IMR-90 (cell line): ENCODE measurements at regions not wholly inside any gene's neighbourhood (a gene's known extent, or its start where the extent isn't known, plus 50 kb on each side); places are given as distances from the start of the nearest gene placed in this dataset.

Experiments used
- ATAC-seq: fragments of 200-7000 bp; cut with Tn5 transposase; 2 replicates; pipeline ENCODE4 v1.9.1; 2020; ENCODE audit warnings: low read depth, mild to moderate bottlenecking, moderate library complexity
- BruUV-seq: library from RNA; stranded (reverse); fragments of 400-500 nt; replicated peaks from 2 replicates; lab custom pipeline; 2021; lab: Mats Ljungman, UMichigan
- CTCF ChIA-PET: fragments of 300-600 bp; formaldehyde crosslinking; extraction: SDS; loops from one replicate; lab custom pipeline; 2021; ENCODE audit warnings: antibody characterized with exemption; lab: Yijun Ruan, JAX
- POLR2A ChIA-PET: fragments of 300-600 bp; sonication (Branson Sonifier 250); formaldehyde crosslinking; loops from one replicate; lab custom pipeline; 2022; ENCODE audit warnings: antibody characterized with exemption; ENCODE audit not compliant: unreplicated experiment; lab: Charles Lee
- DNase-seq: peaks from one replicate; pipeline ENCODE4 v3.0.0; 2013
- H2AFZ ChIP-seq: replicated peaks from 2 replicates; pipeline ENCODE3; 2013; ENCODE audit warnings: low read length, mild to moderate bottlenecking; ENCODE audit not compliant: poor library complexity
- H2AK5ac ChIP-seq: 2 replicates; pipeline ENCODE4 v1.6.1; 2013; ENCODE audit warnings: low read depth, low read length, inconsistent platforms
- H2AK9ac ChIP-seq: replicated peaks from 2 replicates; pipeline ENCODE3; 2013; ENCODE audit warnings: mild to moderate bottlenecking, low read depth, low read length, moderate library complexity; ENCODE audit not compliant: poor library complexity
- H2BK120ac ChIP-seq: 2 replicates; pipeline ENCODE4 v1.6.1; 2013; ENCODE audit warnings: low read depth, low read length, inconsistent platforms
- H2BK15ac ChIP-seq: 3 replicates; pipeline ENCODE4 v1.6.1; 2013; ENCODE audit warnings: low read depth, low read length, inconsistent platforms
- H2BK20ac ChIP-seq: 2 replicates; pipeline ENCODE4 v1.6.1; 2013; ENCODE audit warnings: low read depth, mild to moderate bottlenecking, inconsistent platforms, low read length, moderate library complexity
- H2BK5ac ChIP-seq: 2 replicates; pipeline ENCODE4 v1.6.1; 2013; ENCODE audit warnings: mild to moderate bottlenecking, low read depth, low read length, inconsistent platforms; ENCODE audit not compliant: poor library complexity, severe bottlenecking
- H3K14ac ChIP-seq: replicated peaks from 2 replicates; pipeline ENCODE4 v1.6.1; 2013; ENCODE audit warnings: low read depth, low read length, inconsistent platforms
- H3K18ac ChIP-seq: 2 replicates; pipeline ENCODE4 v1.6.1; 2013; ENCODE audit warnings: low read depth, low read length, control low read depth
- H3K23ac ChIP-seq: 2 replicates; pipeline ENCODE4 v1.6.1; 2013; ENCODE audit warnings: low read depth, low read length, inconsistent platforms
- H3K27ac ChIP-seq: 2 replicates; pipeline ENCODE4 v1.5.1; 2013; ENCODE audit warnings: mild to moderate bottlenecking, control low read depth, low read length; ENCODE audit not compliant: insufficient read depth
- H3K27me3 ChIP-seq: 2 replicates; pipeline ENCODE4 v1.6.1; 2013; ENCODE audit warnings: low read length; ENCODE audit not compliant: control insufficient read depth, insufficient read depth
- H3K36me3 ChIP-seq: 2 replicates; pipeline ENCODE4 v1.6.1; 2013; ENCODE audit warnings: low read length, mixed read lengths; ENCODE audit not compliant: control insufficient read depth, insufficient read depth
- H3K4ac ChIP-seq: 2 replicates; pipeline ENCODE4 v1.6.1; 2013; ENCODE audit warnings: low read depth, low read length, inconsistent platforms
- H3K4me1 ChIP-seq: 2 replicates; pipeline ENCODE4 v1.6.1; 2013; ENCODE audit warnings: low read length, mixed read lengths; ENCODE audit not compliant: control insufficient read depth, insufficient read depth
- H3K4me2 ChIP-seq: 2 replicates; pipeline ENCODE4 v1.6.1; 2013; ENCODE audit warnings: low read depth, mild to moderate bottlenecking, control low read depth, low read length, moderate library complexity
- H3K4me3 ChIP-seq: 2 replicates; pipeline ENCODE4 v1.5.1; 2013; ENCODE audit warnings: low read depth, mild to moderate bottlenecking, control low read depth, low read length, moderate library complexity; ENCODE audit not compliant: insufficient read depth
- H3K56ac ChIP-seq: 2 replicates; pipeline ENCODE4 v1.6.1; 2013; ENCODE audit warnings: low read length, inconsistent platforms; ENCODE audit not compliant: insufficient read depth; ENCODE audit errors: extremely low read depth
- H3K79me1 ChIP-seq, 2 experiments: 2 replicates each; pipeline ENCODE4 v1.6.1; 2013; ENCODE audit warnings: low read length in 2 of 2, inconsistent platforms in 1 of 2, low read depth in 1 of 2
- H3K9ac ChIP-seq: 2 replicates; pipeline ENCODE4 v1.6.1; 2013; ENCODE audit warnings: low read depth, low read length, control low read depth
- H3K9me1 ChIP-seq: 2 replicates; pipeline ENCODE4 v1.6.1; 2013; ENCODE audit warnings: low read length, inconsistent platforms; ENCODE audit not compliant: insufficient read depth
- H3K9me3 ChIP-seq: 2 replicates; pipeline ENCODE4 v1.6.1; 2013; ENCODE audit warnings: low read length; ENCODE audit not compliant: control insufficient read depth, insufficient read depth
- H4K20me1 ChIP-seq: 2 replicates; pipeline ENCODE4 v1.6.1; 2013; ENCODE audit warnings: low read length, inconsistent platforms; ENCODE audit not compliant: insufficient read depth
- H4K5ac ChIP-seq: 2 replicates; pipeline ENCODE4 v1.6.1; 2013; ENCODE audit warnings: mild to moderate bottlenecking, low read depth, low read length, control low read depth
- H4K8ac ChIP-seq, 2 experiments: 2 replicates each; pipeline ENCODE4 v1.6.1; 2013; ENCODE audit warnings: low read depth in 2 of 2, low read length in 2 of 2, control low read depth in 1 of 2, inconsistent platforms in 1 of 2
- H4K91ac ChIP-seq: 2 replicates; pipeline ENCODE4 v1.6.1; 2013; ENCODE audit warnings: low read depth, low read length, inconsistent platforms; ENCODE audit not compliant: insufficient read depth
- CHD1 ChIP-seq: IDR thresholded peaks from 2 replicates; pipeline ENCODE4 v1.6.1; 2012; ENCODE audit warnings: low read depth, low read length, improper control_type of control experiment
- CTCF ChIP-seq: conservative IDR thresholded peaks from 2 replicates; pipeline ENCODE4 v1.5.1; 2012; ENCODE audit warnings: mild to moderate bottlenecking, low read depth, low read length, improper control_type of control experiment
- MXI1 ChIP-seq: IDR thresholded peaks from 2 replicates; pipeline ENCODE4 v1.6.1; 2012; ENCODE audit warnings: low read depth, mild to moderate bottlenecking, low read length, moderate library complexity, borderline replicate concordance
- NFE2L2 ChIP-seq: fragments of 150-350 bp; IDR thresholded peaks from 2 replicates; pipeline ENCODE4 v1.6.1; 2016; ENCODE audit warnings: low read depth, mild to moderate bottlenecking, low read length
- RCOR1 ChIP-seq: IDR thresholded peaks from 2 replicates; pipeline ENCODE4 v1.6.1; 2012; ENCODE audit warnings: mild to moderate bottlenecking, low read length, improper control_type of control experiment; ENCODE audit not compliant: insufficient replicate concordance
- SMC3 ChIP-seq: fragments of 150-350 bp; IDR thresholded peaks from 2 replicates; pipeline ENCODE4 v1.6.1; 2016; ENCODE audit warnings: low read depth, mild to moderate bottlenecking, antibody characterized with exemption, low read length, moderate library complexity
- WGBS, 2 experiments: methylation state at CpG; one replicate each; pipeline versions ENCODE4 v1.1.5 to v1.1.7; 2013; ENCODE audit warnings: missing lambda C conversion rate in 2 of 2; ENCODE audit not compliant: insufficient read length in 1 of 2; ENCODE audit errors: extremely low coverage in 2 of 2; 5-methylcytosine and 5-hydroxymethylcytosine counted together
- dilution Hi-C: fragments of 300-500 bp; cut with HindIII; formaldehyde crosslinking; loops from one replicate; pipeline ENCODE4 v1.14.3; 2018; ENCODE audit warnings: low sequenced_read_pairs; ENCODE audit not compliant: unreplicated experiment
- in situ Hi-C: fragments of 300-500 bp; cut with MboI; formaldehyde crosslinking; loops from 3 replicates; pipeline ENCODE4 v1.14.3; 2019; ENCODE audit warnings: low sequenced_read_pairs, inconsistent platforms, mixed read lengths
- intact Hi-C: fragments of 100-400 bp; cut with micrococcal nuclease; formaldehyde crosslinking; loops from 2 replicates; pipeline ENCODE4 v1.10.0; 2022

- Histone ChIP-seq H2AFZ (peak overlapping the region; percentile 57), H2BK5ac (no peak overlapping the region), H3K56ac (no peak overlapping the region), H3K4me2 (no peak overlapping the region; the same call in 1 of the 2 replicates), H4K20me1 (no peaks in the 10 kb centered on the region), H4K91ac (peak overlapping the region; percentile 21; the same call in 1 of the 2 replicates), H3K9me1 (peaks cover 10% of the 10 kb centered on the region), H3K79me1 (no peaks in the 10 kb centered on the region), H2BK20ac (peak overlapping the region; percentile 57; the same call in 1 of the 2 replicates), H3K23ac (no peak overlapping the region), H3K27me3 (no peaks in the 10 kb centered on the region), H2AK9ac (peak overlapping the region; percentile 42), H4K8ac (peak overlapping the region in 1 of 2 experiments; percentile 6; a peak in 1 of 4 replicates), H2BK120ac (no peak overlapping the region), H3K4me3 (no peak overlapping the region), H3K9ac (no peak overlapping the region), H2AK5ac (0 out of 2 replicates have a peak overlapping the region, but pooled peaks have one; percentile 4), H3K4me1 (peaks cover 17% of the 10 kb centered on the region), H3K9me3 (no peaks in the 10 kb centered on the region), H3K18ac (no peak overlapping the region), H3K4ac (peak overlapping the region; percentile 33; the same call in 1 of the 2 replicates), H3K27ac (no peak overlapping the region), H2BK15ac (0 out of 3 replicates have a peak overlapping the region, but pooled peaks have one; percentile 34), H3K14ac (no peak overlapping the region; the same call in 1 of the 2 replicates), H3K36me3 (no peaks in the 10 kb centered on the region), H4K5ac (peak overlapping the region; percentile 22; the same call in 1 of the 2 replicates)
- peak; percentile 49 for DNase-seq
- intact Hi-C loops: no loop called here
- no TSS peak for BruUV-seq
- ChIA-PET POLR2A (no interaction called here), CTCF (no interaction called here)
- ATAC-seq: no peak
- WGBS, 2 experiments: no CpG with 5 or more reads among the region's 4 CpGs
- TF ChIP-seq SMC3 (no peak), RCOR1 (no peak), MXI1 (no peak), CTCF (no peak), CHD1 (no peak), NFE2L2 (no peak)
- dilution Hi-C loops: no loop called here
- in situ Hi-C loops: no loop called here
Observed at GRCh38 chr10:21402606-21403083, 122.8 kb downstream of the SKIDA1 start.
